Endothelial cell of umbilical vein (primary cell): ENCODE measurements at regions not wholly inside any gene's neighbourhood (a gene's known extent, or its start where the extent isn't known, plus 50 kb on each side); places are given as distances from the start of the nearest gene placed in this dataset.

Source experiments
- BruUV-seq: library from RNA; stranded (reverse); fragments of 400-500 nt; replicated peaks from 2 replicates; lab custom pipeline; 2021; lab: Mats Ljungman, UMichigan
- CTCF ChIA-PET: fragments of 300-600, 350-600 bp; sonication (Branson Sonifier 250); formaldehyde crosslinking; loops from one replicate; lab custom pipeline; 2021; ENCODE audit warnings: antibody characterized with exemption, inconsistent platforms; lab: Charles Lee
- POLR2A ChIA-PET: fragments of 300-600, 350-600 bp; sonication (Branson Sonifier 250); formaldehyde crosslinking; loops from one replicate; lab custom pipeline; 2021; ENCODE audit warnings: antibody characterized with exemption, inconsistent platforms; lab: Charles Lee
- DNase-seq: peaks from one replicate; pipeline ENCODE4 v3.0.0-alpha.2; 2011; ENCODE audit warnings: low read depth, low spot score
- FAIRE-seq: peaks from 2 replicates; lab custom pipeline; 2011; peaks lifted over from hg19 to GRCh38; lab: Jason Lieb, UNC
- H2AFZ ChIP-seq: 2 replicates; pipeline ENCODE4 v1.6.0; 2012; ENCODE audit warnings: low read depth, low read length, control low read depth, inconsistent platforms
- H3K27ac ChIP-seq: 2 replicates; pipeline ENCODE4 v1.5.1; 2011; ENCODE audit warnings: low read depth, mild to moderate bottlenecking, control low read depth, low read length, moderate library complexity; ENCODE audit not compliant: insufficient read depth
- H3K27me3 ChIP-seq, 2 experiments: 2 replicates each; pipeline versions ENCODE4 v1.6.0 to v1.6.1; 2011; ENCODE audit warnings: low read length in 2 of 2, mixed read lengths in 1 of 2; ENCODE audit not compliant: control insufficient read depth in 2 of 2, insufficient read depth in 2 of 2
- H3K36me3 ChIP-seq, 2 experiments: 2 replicates in 1 of 2; 3 replicates in 1 of 2; pipeline ENCODE4 v1.5.1; 2011; ENCODE audit warnings: low read length in 2 of 2, mild to moderate bottlenecking in 1 of 2, moderate library complexity in 1 of 2; ENCODE audit not compliant: control insufficient read depth in 2 of 2, insufficient read depth in 2 of 2; ENCODE audit errors: extremely low read depth in 1 of 2
- H3K4me1 ChIP-seq: 3 replicates; pipeline ENCODE4 v1.5.1; 2011; ENCODE audit warnings: mild to moderate bottlenecking, low read length; ENCODE audit not compliant: control insufficient read depth, insufficient read depth; ENCODE audit errors: extremely low read depth
- H3K4me2 ChIP-seq: 2 replicates; pipeline ENCODE4 v1.6.1; 2011; ENCODE audit warnings: low read length, control low read depth, mixed read lengths; ENCODE audit not compliant: insufficient read depth
- H3K4me3 ChIP-seq, 3 experiments: fragments of 200-600 bp in 1 of 3; sonication (generic), shearing (Covaris generic) in 1 of 3; replicated peaks in 1 of 3; 2 replicates each; pipeline ENCODE4 v1.5.1; 2011 to 2016; ENCODE audit warnings: control low read depth in 3 of 3, low read length in 3 of 3, mild to moderate bottlenecking in 2 of 3, inconsistent platforms in 1 of 3, low read depth in 1 of 3, moderate library complexity in 1 of 3; ENCODE audit not compliant: insufficient read depth in 1 of 3
- H3K79me2 ChIP-seq: 2 replicates; pipeline ENCODE4 v1.6.0; 2012; ENCODE audit warnings: low read length, inconsistent platforms; ENCODE audit not compliant: control insufficient read depth, insufficient read depth
- H3K9ac ChIP-seq: replicated peaks from 2 replicates; pipeline ENCODE3; 2011; ENCODE audit warnings: low read length, control low read depth; ENCODE audit not compliant: insufficient read depth; ENCODE audit errors: extremely low read depth
- H3K9me1 ChIP-seq: replicated peaks from 3 replicates; pipeline ENCODE4 v1.6.0; 2011; ENCODE audit warnings: mild to moderate bottlenecking, low read length; ENCODE audit not compliant: control insufficient read depth, insufficient read depth; ENCODE audit errors: extremely low read depth
- H3K9me3 ChIP-seq: replicated peaks from 2 replicates; pipeline ENCODE4 v1.5.1; 2012; ENCODE audit warnings: low read length, inconsistent platforms; ENCODE audit not compliant: control insufficient read depth, insufficient read depth
- H4K20me1 ChIP-seq: replicated peaks from 2 replicates; pipeline ENCODE3; 2011; ENCODE audit warnings: mild to moderate bottlenecking, low read length; ENCODE audit not compliant: control insufficient read depth, insufficient read depth; ENCODE audit errors: extremely low read depth
- CTCF ChIP-seq, 2 donors: IDR thresholded peaks; 1 replicate in 1 of 2; 2 replicates in 1 of 2; pipeline ENCODE4 v1.5.1; 2011; ENCODE audit warnings: low read length in 2 of 2, mild to moderate bottlenecking in 2 of 2, moderate library complexity in 2 of 2, control low read depth in 1 of 2, inconsistent platforms in 1 of 2, low read depth in 1 of 2; ENCODE audit not compliant: insufficient read depth in 1 of 2; ENCODE audit errors: extremely low read depth in 1 of 2
- EZH2 ChIP-seq: IDR thresholded peaks from 2 replicates; pipeline ENCODE4 v1.6.1; 2012; ENCODE audit warnings: borderline replicate concordance, low read depth, mild to moderate bottlenecking, moderate library complexity, low read length, inconsistent platforms; ENCODE audit not compliant: severe bottlenecking
- FOS ChIP-seq: IDR thresholded peaks from 2 replicates; pipeline ENCODE4 v1.6.1; 2011; ENCODE audit warnings: mild to moderate bottlenecking, low read length, moderate library complexity, borderline replicate concordance; ENCODE audit not compliant: insufficient read depth
- GATA2 ChIP-seq: IDR thresholded peaks from 2 replicates; pipeline ENCODE4 v1.7.0; 2011; ENCODE audit warnings: low read depth, mild to moderate bottlenecking, moderate library complexity, mixed read lengths, low read length; ENCODE audit not compliant: insufficient read length, insufficient read depth
- JUN ChIP-seq: IDR thresholded peaks from 2 replicates; pipeline ENCODE4 v1.6.1; 2011; ENCODE audit warnings: borderline replicate concordance, low read depth; ENCODE audit not compliant: insufficient read length, insufficient read depth
- MAX ChIP-seq: IDR thresholded peaks from 2 replicates; pipeline ENCODE4 v1.6.1; 2011; ENCODE audit not compliant: insufficient read depth, insufficient read length
- MYC ChIP-seq: IDR thresholded peaks from one replicate; pipeline ENCODE4 v1.6.1; 2011; ENCODE audit warnings: mild to moderate bottlenecking, low read depth, low read length
- POLR2A ChIP-seq: IDR thresholded peaks from 2 replicates; pipeline ENCODE4 v1.6.1; 2012; ENCODE audit warnings: low read depth, mild to moderate bottlenecking, control low read depth, low read length
- POLR2AphosphoS5 ChIP-seq: IDR thresholded peaks from 2 replicates; pipeline ENCODE4 v1.6.1; 2012; ENCODE audit warnings: low read depth, mild to moderate bottlenecking, control low read depth, low read length, moderate library complexity; ENCODE audit not compliant: insufficient read depth
- dilution Hi-C: fragments of 300-500 bp; cut with MboI; formaldehyde crosslinking; loops from one replicate; pipeline ENCODE4 v1.15.0; 2019; ENCODE audit warnings: low sequenced_read_pairs; ENCODE audit not compliant: extremely low pct_ligation_motif_present
- intact Hi-C: fragments of 100-400 bp; cut with micrococcal nuclease; formaldehyde crosslinking; loops from one replicate; pipeline ENCODE4 v1.10.0; 2022

GRCh38 chr15:93189561-93189960 lies 100.5 kb upstream of the RGMA start:
- Histone ChIP-seq H3K9me1 (no peaks in the 10 kb centered on the region), H3K9ac (no peak overlapping the region), H3K79me2 (no peaks in the 10 kb centered on the region), H3K4me1 (no peaks in the 10 kb centered on the region), H3K9me3 (no peaks in the 10 kb centered on the region), H3K4me2 (no peak overlapping the region), H4K20me1 (no peaks in the 10 kb centered on the region), H2AFZ (no peak overlapping the region), H3K27me3 (no peaks in the 10 kb centered on the region), H3K36me3 (no peaks in the 10 kb centered on the region), H3K27ac (no peak overlapping the region), H3K4me3 (no peak overlapping the region)
- intact Hi-C loops = no loop called here
- no TSS peak for BruUV-seq
- ChIA-PET POLR2A (no interaction called here), CTCF (no interaction called here)
- FAIRE-seq = no peak
- dilution Hi-C loops = no loop called here
- no peak for DNase-seq
- no peak for TF ChIP-seq EZH2
- no peak for TF ChIP-seq GATA2
- TF ChIP-seq POLR2AphosphoS5 = no peak
- no peak for TF ChIP-seq JUN
- no peak for TF ChIP-seq CTCF (IDR thresholded peaks at IDR 0.05; ENCODE audit: extremely low read depth in 1 of 2, insufficient read depth in 1 of 2, low read depth in 1 of 2, low read length in 2 of 2)
- no peak for TF ChIP-seq MYC
- TF ChIP-seq FOS = no peak
- no peak for TF ChIP-seq MAX
- TF ChIP-seq POLR2A = no peak
